ENCODE measurements at regions not wholly inside any gene's neighbourhood (a gene's known extent, or its start where the extent isn't known, plus 50 kb on each side); places are given as distances from the start of the nearest gene placed in this dataset.

GRCh38 chr17:62913991-62914570, 52.0 kb upstream of the TANC2 start:
- H3K4me3 ChIP-seq (ENCODE audit: low read depth, low read length) = no peak overlapping the region
- TF ChIP-seq, protein P1, sequence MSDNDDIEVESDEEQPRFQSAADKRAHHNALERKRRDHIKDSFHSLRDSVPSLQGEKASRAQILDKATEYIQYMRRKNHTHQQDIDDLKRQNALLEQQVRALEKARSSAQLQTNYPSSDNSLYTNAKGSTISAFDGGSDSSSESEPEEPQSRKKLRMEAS (IDR thresholded peaks at IDR 0.05; ENCODE audit: low read depth, low read length) = no peak
- TF ChIP-seq MYC (IDR thresholded peaks at IDR 0.05; ENCODE audit: low read depth, low read length) (no peak), POLR2A (IDR thresholded peaks at IDR 0.05; ENCODE audit: extremely low read depth, insufficient read length) (no peak), CTCF (IDR thresholded peaks at IDR 0.05; ENCODE audit: low read depth, low read length) (no peak)
- DNase-seq (ENCODE audit: low read depth) = no peak

GRCh38 chr17:62912363-62912762, 53.7 kb upstream of the TANC2 start:
- no peak for DNase-seq (ENCODE audit: low read depth)
- H3K4me3 ChIP-seq (ENCODE audit: low read depth, low read length) = no peak overlapping the region
- TF ChIP-seq, protein P1 (IDR thresholded peaks at IDR 0.05; ENCODE audit: low read depth, low read length) = no peak
- TF ChIP-seq CTCF (IDR thresholded peaks at IDR 0.05; ENCODE audit: low read depth, low read length) (no peak), MYC (IDR thresholded peaks at IDR 0.05; ENCODE audit: low read depth, low read length) (no peak), POLR2A (IDR thresholded peaks at IDR 0.05; ENCODE audit: extremely low read depth, insufficient read length) (no peak)

DNA sequence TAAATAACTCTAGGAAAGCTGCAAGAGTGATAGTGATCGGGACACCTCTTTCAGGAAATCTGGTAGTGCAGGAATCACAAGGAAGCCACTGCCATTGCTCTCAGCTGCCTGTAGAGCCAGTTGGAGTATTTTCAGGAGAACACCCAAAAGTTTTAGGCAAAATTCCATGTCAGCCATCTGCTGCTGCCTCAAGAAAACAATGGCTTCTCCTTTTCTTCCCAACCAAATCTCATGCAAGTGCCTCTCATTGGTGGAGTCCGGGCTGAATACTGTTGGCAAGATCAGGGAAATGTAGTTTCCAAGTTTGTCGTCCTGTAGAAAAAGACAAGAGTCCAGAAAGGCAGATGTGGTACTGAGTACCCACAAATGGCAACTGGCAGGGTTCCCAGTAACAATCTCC, 54.9 kb upstream of the TANC2 start:
- TF ChIP-seq, protein P1 (IDR thresholded peaks at IDR 0.05; ENCODE audit: low read depth, low read length) = no peak
- TF ChIP-seq POLR2A (IDR thresholded peaks at IDR 0.05; ENCODE audit: extremely low read depth, insufficient read length) = no peak
- no peak for TF ChIP-seq CTCF (IDR thresholded peaks at IDR 0.05; ENCODE audit: low read depth, low read length)
- no peak for TF ChIP-seq MYC (IDR thresholded peaks at IDR 0.05; ENCODE audit: low read depth, low read length)
- DNase-seq (ENCODE audit: low read depth) = no peak
- H3K4me3 ChIP-seq (ENCODE audit: low read depth, low read length) = no peak overlapping the region

GRCh38 chr17:62910277-62910676, 55.8 kb upstream of the TANC2 start:
- H3K4me3 ChIP-seq (ENCODE audit: low read depth, low read length) = no peak overlapping the region
- DNase-seq (ENCODE audit: low read depth) = no peak
- TF ChIP-seq, protein P1 (IDR thresholded peaks at IDR 0.05; ENCODE audit: low read depth, low read length) = no peak
- no peak for TF ChIP-seq CTCF (IDR thresholded peaks at IDR 0.05; ENCODE audit: low read depth, low read length)
- TF ChIP-seq POLR2A (IDR thresholded peaks at IDR 0.05; ENCODE audit: extremely low read depth, insufficient read length) = no peak
- no peak for TF ChIP-seq MYC (IDR thresholded peaks at IDR 0.05; ENCODE audit: low read depth, low read length)

GRCh38 chr17:62907961-62908360, 58.1 kb upstream of the TANC2 start:
- DNase-seq (ENCODE audit: low read depth) = no peak
- H3K4me3 ChIP-seq (ENCODE audit: low read depth, low read length) = no peak overlapping the region
- no peak for TF ChIP-seq CTCF (IDR thresholded peaks at IDR 0.05; ENCODE audit: low read depth, low read length)
- TF ChIP-seq, protein P1 (IDR thresholded peaks at IDR 0.05; ENCODE audit: low read depth, low read length) = no peak
- no peak for TF ChIP-seq MYC (IDR thresholded peaks at IDR 0.05; ENCODE audit: low read depth, low read length)
- TF ChIP-seq POLR2A (IDR thresholded peaks at IDR 0.05; ENCODE audit: extremely low read depth, insufficient read length) = no peak
